Liver (tissue), 3 donors: ENCODE measurements at regions not wholly inside any gene's neighbourhood (a gene's known extent, or its start where the extent isn't known, plus 50 kb on each side); places are given as distances from the start of the nearest gene placed in this dataset.

Source experiments
- FOXA1 ChIP-seq: IDR thresholded peaks from 2 replicates; pipeline ENCODE4 v1.6.1; 2016; ENCODE audit warnings: antibody characterized with exemption
- JUND ChIP-seq, 2 donors: IDR thresholded peaks; 2 replicates each; pipeline ENCODE4 v1.6.1; 2016; ENCODE audit warnings: antibody characterized with exemption in 2 of 2
- RAD21 ChIP-seq, 2 donors: IDR thresholded peaks; 2 replicates each; pipeline ENCODE4 v1.6.1; 2016; ENCODE audit warnings: antibody characterized with exemption in 2 of 2, mild to moderate bottlenecking in 2 of 2
- SP1 ChIP-seq: IDR thresholded peaks from 2 replicates; pipeline ENCODE4 v1.6.1; 2018; ENCODE audit warnings: antibody characterized with exemption, mild to moderate bottlenecking
- TAF1 ChIP-seq: conservative IDR thresholded peaks from 2 replicates; pipeline ENCODE4 v1.6.1; 2016; ENCODE audit warnings: antibody characterized with exemption, mild to moderate bottlenecking
- YY1 ChIP-seq: IDR thresholded peaks from 2 replicates; pipeline ENCODE4 v1.6.1; 2016; ENCODE audit warnings: antibody characterized with exemption, mild to moderate bottlenecking
- TF ChIP-seq, protein P1 (sequence below): fragments of 150-350 bp; IDR thresholded peaks from 2 replicates; pipeline ENCODE4 v1.5.1; 2017; ENCODE audit warnings: improper control_type of control experiment, low read depth, low read length; ENCODE audit not compliant: missing input control
- TF ChIP-seq, protein P2 (sequence below): IDR thresholded peaks from 2 replicates; pipeline ENCODE4 v1.6.1; 2016; ENCODE audit warnings: antibody characterized with exemption
- TF ChIP-seq, protein P3 (sequence below): IDR thresholded peaks from 2 replicates; pipeline ENCODE4 v1.6.1; 2016; ENCODE audit warnings: antibody characterized with exemption, mild to moderate bottlenecking
- TF ChIP-seq, protein P4 (sequence below): IDR thresholded peaks from 2 replicates; pipeline ENCODE4 v1.6.1; 2016; ENCODE audit warnings: antibody characterized with exemption
- donor health status: healthy.
- donor health status: healthy.

DNA sequence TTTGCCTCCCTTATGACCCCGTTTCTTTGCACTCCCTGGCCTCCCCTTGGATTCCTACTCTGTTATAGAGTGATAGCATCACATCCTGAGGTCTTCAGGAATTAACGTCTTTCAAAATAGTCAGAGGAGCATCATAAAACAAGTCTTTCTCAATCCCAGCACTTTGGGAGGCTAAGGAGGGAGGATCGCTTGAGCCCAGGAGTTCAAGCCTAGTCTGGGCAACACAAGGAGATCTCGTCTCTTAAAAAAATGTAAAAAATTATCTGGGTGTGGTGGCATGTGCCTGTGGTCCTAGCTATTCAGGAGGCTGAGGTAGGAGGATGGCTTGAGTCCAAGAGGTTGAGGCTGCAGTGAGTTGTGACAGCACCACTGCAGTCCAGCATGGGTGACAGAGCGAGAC is 68.7 kb upstream of the AMPD3 start:
- TF ChIP-seq, protein P1, sequence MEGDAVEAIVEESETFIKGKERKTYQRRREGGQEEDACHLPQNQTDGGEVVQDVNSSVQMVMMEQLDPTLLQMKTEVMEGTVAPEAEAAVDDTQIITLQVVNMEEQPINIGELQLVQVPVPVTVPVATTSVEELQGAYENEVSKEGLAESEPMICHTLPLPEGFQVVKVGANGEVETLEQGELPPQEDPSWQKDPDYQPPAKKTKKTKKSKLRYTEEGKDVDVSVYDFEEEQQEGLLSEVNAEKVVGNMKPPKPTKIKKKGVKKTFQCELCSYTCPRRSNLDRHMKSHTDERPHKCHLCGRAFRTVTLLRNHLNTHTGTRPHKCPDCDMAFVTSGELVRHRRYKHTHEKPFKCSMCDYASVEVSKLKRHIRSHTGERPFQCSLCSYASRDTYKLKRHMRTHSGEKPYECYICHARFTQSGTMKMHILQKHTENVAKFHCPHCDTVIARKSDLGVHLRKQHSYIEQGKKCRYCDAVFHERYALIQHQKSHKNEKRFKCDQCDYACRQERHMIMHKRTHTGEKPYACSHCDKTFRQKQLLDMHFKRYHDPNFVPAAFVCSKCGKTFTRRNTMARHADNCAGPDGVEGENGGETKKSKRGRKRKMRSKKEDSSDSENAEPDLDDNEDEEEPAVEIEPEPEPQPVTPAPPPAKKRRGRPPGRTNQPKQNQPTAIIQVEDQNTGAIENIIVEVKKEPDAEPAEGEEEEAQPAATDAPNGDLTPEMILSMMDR: no peak
- TF ChIP-seq, protein P2, sequence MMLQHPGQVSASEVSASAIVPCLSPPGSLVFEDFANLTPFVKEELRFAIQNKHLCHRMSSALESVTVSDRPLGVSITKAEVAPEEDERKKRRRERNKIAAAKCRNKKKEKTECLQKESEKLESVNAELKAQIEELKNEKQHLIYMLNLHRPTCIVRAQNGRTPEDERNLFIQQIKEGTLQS: no peak
- no peak for TF ChIP-seq YY1
- no peak for TF ChIP-seq TAF1
- TF ChIP-seq, protein P3, sequence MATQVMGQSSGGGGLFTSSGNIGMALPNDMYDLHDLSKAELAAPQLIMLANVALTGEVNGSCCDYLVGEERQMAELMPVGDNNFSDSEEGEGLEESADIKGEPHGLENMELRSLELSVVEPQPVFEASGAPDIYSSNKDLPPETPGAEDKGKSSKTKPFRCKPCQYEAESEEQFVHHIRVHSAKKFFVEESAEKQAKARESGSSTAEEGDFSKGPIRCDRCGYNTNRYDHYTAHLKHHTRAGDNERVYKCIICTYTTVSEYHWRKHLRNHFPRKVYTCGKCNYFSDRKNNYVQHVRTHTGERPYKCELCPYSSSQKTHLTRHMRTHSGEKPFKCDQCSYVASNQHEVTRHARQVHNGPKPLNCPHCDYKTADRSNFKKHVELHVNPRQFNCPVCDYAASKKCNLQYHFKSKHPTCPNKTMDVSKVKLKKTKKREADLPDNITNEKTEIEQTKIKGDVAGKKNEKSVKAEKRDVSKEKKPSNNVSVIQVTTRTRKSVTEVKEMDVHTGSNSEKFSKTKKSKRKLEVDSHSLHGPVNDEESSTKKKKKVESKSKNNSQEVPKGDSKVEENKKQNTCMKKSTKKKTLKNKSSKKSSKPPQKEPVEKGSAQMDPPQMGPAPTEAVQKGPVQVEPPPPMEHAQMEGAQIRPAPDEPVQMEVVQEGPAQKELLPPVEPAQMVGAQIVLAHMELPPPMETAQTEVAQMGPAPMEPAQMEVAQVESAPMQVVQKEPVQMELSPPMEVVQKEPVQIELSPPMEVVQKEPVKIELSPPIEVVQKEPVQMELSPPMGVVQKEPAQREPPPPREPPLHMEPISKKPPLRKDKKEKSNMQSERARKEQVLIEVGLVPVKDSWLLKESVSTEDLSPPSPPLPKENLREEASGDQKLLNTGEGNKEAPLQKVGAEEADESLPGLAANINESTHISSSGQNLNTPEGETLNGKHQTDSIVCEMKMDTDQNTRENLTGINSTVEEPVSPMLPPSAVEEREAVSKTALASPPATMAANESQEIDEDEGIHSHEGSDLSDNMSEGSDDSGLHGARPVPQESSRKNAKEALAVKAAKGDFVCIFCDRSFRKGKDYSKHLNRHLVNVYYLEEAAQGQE: no peak
- no peak for TF ChIP-seq FOXA1
- no peak for TF ChIP-seq RAD21 (IDR thresholded peaks at IDR 0.05)
- no peak for TF ChIP-seq SP1
- TF ChIP-seq, protein P4, sequence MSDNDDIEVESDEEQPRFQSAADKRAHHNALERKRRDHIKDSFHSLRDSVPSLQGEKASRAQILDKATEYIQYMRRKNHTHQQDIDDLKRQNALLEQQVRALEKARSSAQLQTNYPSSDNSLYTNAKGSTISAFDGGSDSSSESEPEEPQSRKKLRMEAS: no peak
- no peak for TF ChIP-seq JUND (IDR thresholded peaks at IDR 0.05)
